HEK293T (cell line): ENCODE measurements at regions not wholly inside any gene's neighbourhood (a gene's known extent, or its start where the extent isn't known, plus 50 kb on each side); places are given as distances from the start of the nearest gene placed in this dataset.

Source experiments
- CTCF ChIA-PET: fragments of 350-600 bp; formaldehyde crosslinking; extraction: SDS; loops from one replicate; lab custom pipeline; 2021; ENCODE audit warnings: antibody characterized with exemption, inconsistent platforms; lab: Yijun Ruan, JAX
- POLR2A ChIA-PET: fragments of 350-600 bp; formaldehyde crosslinking; extraction: SDS; loops from one replicate; lab custom pipeline; 2020; ENCODE audit warnings: antibody characterized with exemption, inconsistent platforms; lab: Yijun Ruan, JAX
- DNase-seq: peaks from one replicate; pipeline ENCODE4 v3.0.0; 2012; ENCODE audit warnings: mixed read lengths; ENCODE audit errors: extremely low spot score
- ARNT ChIP-seq: fragments of 450-650 bp; IDR thresholded peaks from 2 replicates; pipeline ENCODE4 v1.6.1; 2017; ENCODE audit warnings: mild to moderate bottlenecking
- BHLHE40 ChIP-seq: fragments of 450-650 bp; IDR thresholded peaks from 2 replicates; pipeline ENCODE4 v1.6.1; 2016; ENCODE audit warnings: mild to moderate bottlenecking, moderate library complexity, borderline replicate concordance
- CTBP1 ChIP-seq: fragments of 450-650 bp; IDR thresholded peaks from 2 replicates; pipeline ENCODE4 v1.6.1; 2016; ENCODE audit warnings: borderline replicate concordance
- ELF4 ChIP-seq: fragments of 450-650 bp; IDR thresholded peaks from 2 replicates; pipeline ENCODE4 v1.6.1; 2017; ENCODE audit warnings: antibody characterized with exemption
- FOXA1 ChIP-seq: fragments of 450-650 bp; IDR thresholded peaks from 2 replicates; pipeline ENCODE4 v1.6.1; 2016; ENCODE audit warnings: mild to moderate bottlenecking
- FOXK2 ChIP-seq: fragments of 450-650 bp; IDR thresholded peaks from 2 replicates; pipeline ENCODE4 v1.6.1; 2016; ENCODE audit warnings: mild to moderate bottlenecking
- FOXM1 ChIP-seq: fragments of 450-650 bp; IDR thresholded peaks from 2 replicates; pipeline ENCODE4 v1.6.1; 2017; ENCODE audit warnings: mild to moderate bottlenecking, borderline replicate concordance
- HDGF ChIP-seq: fragments of 450-650 bp; IDR thresholded peaks from 2 replicates; pipeline ENCODE4 v1.6.1; 2017; ENCODE audit warnings: antibody characterized with exemption, borderline replicate concordance
- L3MBTL2 ChIP-seq: fragments of 450-650 bp; conservative IDR thresholded peaks from 2 replicates; pipeline ENCODE4 v1.6.1; 2016; ENCODE audit warnings: mild to moderate bottlenecking
- LEF1 ChIP-seq: fragments of 450-650 bp; IDR thresholded peaks from 2 replicates; pipeline ENCODE4 v1.6.1; 2017; ENCODE audit warnings: mild to moderate bottlenecking, borderline replicate concordance
- NFRKB ChIP-seq: fragments of 450-650 bp; IDR thresholded peaks from 2 replicates; pipeline ENCODE4 v1.6.1; 2016; ENCODE audit warnings: mild to moderate bottlenecking, moderate library complexity
- SP1 ChIP-seq: fragments of 450-650 bp; IDR thresholded peaks from 2 replicates; pipeline ENCODE4 v1.6.1; 2017
- SUZ12 ChIP-seq: fragments of 450-650 bp; IDR thresholded peaks from 2 replicates; pipeline ENCODE4 v1.6.1; 2016; ENCODE audit warnings: mild to moderate bottlenecking
- TARDBP ChIP-seq: fragments of 450-650 bp; IDR thresholded peaks from 2 replicates; pipeline ENCODE4 v1.6.1; 2016
- ZNF384 ChIP-seq: fragments of 450-650 bp; IDR thresholded peaks from 2 replicates; pipeline ENCODE4 v1.6.1; 2016
- TF ChIP-seq, protein P1 (sequence below): fragments of 450-650 bp; IDR thresholded peaks from 2 replicates; pipeline ENCODE4 v1.6.1; 2016

DNA sequence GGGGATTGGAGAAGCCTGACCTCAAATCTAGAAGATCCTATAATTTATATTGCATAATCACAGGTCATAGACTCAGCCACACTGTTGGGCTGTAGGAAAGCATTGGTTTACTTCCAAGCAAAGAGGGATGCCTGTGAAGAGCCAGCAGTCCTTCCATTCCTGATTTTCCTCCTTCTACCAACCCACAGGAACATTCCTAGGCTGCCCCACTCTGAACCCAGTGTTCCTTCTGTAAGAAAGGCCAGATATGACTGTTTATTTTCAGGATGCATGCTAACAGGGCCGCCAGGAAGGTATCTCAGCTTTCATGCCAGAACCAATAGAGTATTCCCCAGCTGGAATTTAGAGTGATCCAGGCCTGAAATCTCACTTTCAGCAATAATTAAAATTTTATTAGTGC lies 197.1 kb downstream of the ETS1 start:
- no peak for DNase-seq
- TF ChIP-seq TARDBP, result no peak
- TF ChIP-seq ELF4, result no peak
- no peak for TF ChIP-seq LEF1
- TF ChIP-seq FOXK2, result no peak
- TF ChIP-seq ARNT, result no peak
- TF ChIP-seq NFRKB, result no peak
- no peak for TF ChIP-seq HDGF
- TF ChIP-seq CTBP1, result no peak
- no peak for TF ChIP-seq SUZ12
- no peak for TF ChIP-seq SP1
- TF ChIP-seq, protein P1, sequence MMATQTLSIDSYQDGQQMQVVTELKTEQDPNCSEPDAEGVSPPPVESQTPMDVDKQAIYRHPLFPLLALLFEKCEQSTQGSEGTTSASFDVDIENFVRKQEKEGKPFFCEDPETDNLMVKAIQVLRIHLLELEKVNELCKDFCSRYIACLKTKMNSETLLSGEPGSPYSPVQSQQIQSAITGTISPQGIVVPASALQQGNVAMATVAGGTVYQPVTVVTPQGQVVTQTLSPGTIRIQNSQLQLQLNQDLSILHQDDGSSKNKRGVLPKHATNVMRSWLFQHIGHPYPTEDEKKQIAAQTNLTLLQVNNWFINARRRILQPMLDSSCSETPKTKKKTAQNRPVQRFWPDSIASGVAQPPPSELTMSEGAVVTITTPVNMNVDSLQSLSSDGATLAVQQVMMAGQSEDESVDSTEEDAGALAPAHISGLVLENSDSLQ, result no peak
- TF ChIP-seq BHLHE40, result no peak
- no peak for TF ChIP-seq FOXA1
- TF ChIP-seq ZNF384, result no peak
- POLR2A ChIA-PET, result no interaction called here
- CTCF ChIA-PET, result no interaction called here

DNA sequence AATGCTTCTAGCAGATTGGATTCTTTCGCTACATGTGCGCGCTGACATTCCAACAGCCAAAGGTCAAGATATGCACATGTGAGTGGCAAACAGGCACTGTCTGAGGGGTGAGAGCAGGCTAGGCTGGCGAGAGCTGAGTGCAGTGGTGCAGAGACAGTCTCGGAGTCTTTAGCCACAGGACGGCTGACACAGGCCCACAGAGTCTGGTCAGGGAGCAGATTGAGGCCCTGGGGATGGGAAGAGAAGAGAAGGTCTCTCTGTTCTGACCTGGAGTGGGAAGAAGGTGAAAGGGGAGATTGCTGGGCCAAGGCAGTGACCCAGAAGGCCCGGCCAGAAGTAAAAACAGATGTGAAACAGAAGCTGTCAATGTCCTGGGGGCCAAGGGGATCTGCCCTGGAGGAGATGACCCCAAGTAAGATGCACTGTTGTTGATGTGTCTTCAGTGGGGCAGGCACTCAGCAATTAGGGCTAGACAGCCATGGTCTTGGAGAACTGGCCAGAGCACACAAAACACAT lies 197.8 kb downstream of the ETS1 start:
- CTCF ChIA-PET, result no interaction called here
- TF ChIP-seq HDGF (no peak), SP1 (no peak), ZNF384 (no peak), TARDBP (no peak), SUZ12 (no peak)

DNA sequence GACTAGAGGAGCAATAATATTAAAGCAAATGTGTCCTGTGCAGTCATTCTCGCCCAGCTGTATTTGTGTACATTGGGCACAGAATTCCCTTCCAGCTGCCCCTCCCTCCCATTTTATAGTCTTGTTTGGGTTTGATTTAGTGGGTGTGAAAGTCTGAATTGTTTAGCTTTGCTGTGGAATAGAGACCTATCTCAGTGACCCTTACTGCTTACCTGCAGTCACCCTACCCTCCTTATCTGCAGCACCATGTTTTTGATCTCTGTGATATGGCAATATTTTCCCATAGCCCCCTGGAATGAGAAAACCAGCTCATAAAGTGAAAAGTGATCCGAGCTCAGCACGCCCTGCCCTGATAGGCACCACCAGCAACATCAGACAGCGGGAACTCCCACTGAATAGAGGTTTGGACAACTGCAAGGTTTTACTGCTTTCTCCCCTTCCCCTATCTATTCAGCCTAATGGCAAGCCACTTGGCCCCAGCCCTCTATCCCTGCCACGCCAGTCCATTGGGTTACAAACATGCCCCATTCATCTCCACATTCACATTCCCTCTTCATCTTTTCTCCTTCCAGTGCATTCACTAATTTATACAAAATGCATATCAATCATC lies 199.0 kb downstream of the ETS1 start:
- CTCF ChIA-PET, result interaction anchor here (0.6 kb wide), 1 partner anchor 67 kb away, joined by 4 read pairs; no protein-coding TSS in a partner anchor
- TF ChIP-seq BHLHE40 (no peak), FOXK2 (no peak), CTBP1 (no peak), FOXA1 (no peak), ELF4 (no peak)
- TF ChIP-seq, protein P1, result 0 out of 2 replicates have a peak, but pooled peaks have one; percentile 20
- POLR2A ChIA-PET, result interaction anchor here (0.5 kb wide), 1 partner anchor 8 kb away, joined by 3 read pairs; no protein-coding TSS in a partner anchor
- DNase-seq, result peak; percentile 42

More for the DNA sequence above, 197.8 kb downstream of the ETS1 start:
- no peak for DNase-seq
- POLR2A ChIA-PET, result no interaction called here

DNA sequence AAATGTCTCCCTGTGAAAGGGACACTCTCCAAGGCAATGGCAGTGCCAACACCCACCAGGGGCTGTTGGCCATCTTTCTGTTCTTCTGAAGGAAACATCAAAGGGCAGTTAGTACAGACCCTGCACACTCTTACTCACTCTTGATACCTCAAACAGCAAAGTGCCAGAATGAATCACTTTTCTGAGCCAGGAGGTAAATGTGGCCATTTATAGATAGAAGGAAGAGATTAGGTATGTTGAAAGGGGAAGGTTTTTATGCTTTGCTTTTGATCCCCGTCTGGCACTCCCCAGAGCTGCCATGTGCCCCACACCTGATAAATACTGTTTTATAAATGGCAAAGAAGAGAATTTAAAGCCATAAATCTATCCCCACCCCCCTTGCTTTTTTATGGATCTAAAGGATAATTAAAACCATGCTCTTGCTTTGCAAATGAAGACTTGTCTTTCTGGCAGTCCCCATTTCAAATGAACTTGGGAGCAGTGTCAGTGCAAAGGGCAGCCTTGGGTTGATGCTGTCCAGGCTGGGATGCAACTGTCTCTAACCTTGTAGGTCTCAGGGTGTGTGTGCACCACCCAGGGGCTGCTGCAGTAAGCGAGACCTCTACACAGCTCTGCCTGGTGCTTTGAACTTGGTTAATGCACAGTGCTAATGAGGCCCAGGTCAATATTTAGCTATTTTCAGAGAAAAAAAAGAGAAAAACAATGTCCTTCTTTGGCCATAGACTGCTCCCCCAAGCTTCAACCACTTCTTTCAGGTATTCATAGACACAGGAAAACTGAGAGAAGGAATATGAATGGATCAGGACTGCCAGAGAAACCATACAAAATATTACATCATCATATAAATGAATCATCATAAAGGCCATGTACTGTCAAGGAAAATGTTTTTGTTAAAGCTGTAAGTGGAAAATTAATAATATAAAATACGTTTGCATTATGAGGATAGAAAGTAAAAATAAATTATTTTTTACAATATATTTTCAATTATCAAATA lies 207.5 kb downstream of the ETS1 start:
- no peak for DNase-seq
- TF ChIP-seq FOXM1, result no peak
- TF ChIP-seq, protein P1, result no peak
- TF ChIP-seq HDGF, result no peak
- no peak for TF ChIP-seq SP1
- no peak for TF ChIP-seq NFRKB
- no peak for TF ChIP-seq BHLHE40
- no peak for TF ChIP-seq L3MBTL2
- TF ChIP-seq ELF4, result no peak
- TF ChIP-seq FOXA1, result no peak
- no peak for TF ChIP-seq LEF1
- no peak for TF ChIP-seq SUZ12
- no peak for TF ChIP-seq CTBP1
- TF ChIP-seq ARNT, result no peak
- TF ChIP-seq TARDBP, result no peak
- no peak for TF ChIP-seq ZNF384
- POLR2A ChIA-PET, result interaction anchor here (0.7 kb wide), 1 partner anchor 9 kb away, joined by 3 read pairs; no protein-coding TSS in a partner anchor
- CTCF ChIA-PET, result no interaction called here

DNA sequence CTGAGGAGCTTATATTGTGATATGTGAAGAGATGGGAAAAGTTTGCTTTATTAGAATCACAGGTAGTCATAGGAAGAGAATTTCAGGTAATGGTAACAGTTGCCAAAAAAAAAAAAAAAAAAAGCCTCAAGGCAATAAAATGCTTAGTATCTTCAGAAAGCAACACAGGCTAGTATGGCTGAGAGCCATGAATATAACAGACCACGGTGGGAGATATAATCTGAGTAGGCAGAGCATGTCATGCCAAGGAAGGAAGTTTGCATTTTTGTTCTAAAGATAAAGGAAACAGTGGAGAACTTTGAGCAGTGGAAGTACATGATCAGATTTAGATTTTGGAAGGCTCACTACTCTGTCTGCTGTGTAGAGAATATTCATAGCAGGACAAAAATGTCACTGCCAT lies 211.4 kb downstream of the ETS1 start:
- ChIA-PET POLR2A (no interaction called here), CTCF (no interaction called here)
- TF ChIP-seq CTBP1 (no peak), LEF1 (no peak)
- no peak for DNase-seq

DNA sequence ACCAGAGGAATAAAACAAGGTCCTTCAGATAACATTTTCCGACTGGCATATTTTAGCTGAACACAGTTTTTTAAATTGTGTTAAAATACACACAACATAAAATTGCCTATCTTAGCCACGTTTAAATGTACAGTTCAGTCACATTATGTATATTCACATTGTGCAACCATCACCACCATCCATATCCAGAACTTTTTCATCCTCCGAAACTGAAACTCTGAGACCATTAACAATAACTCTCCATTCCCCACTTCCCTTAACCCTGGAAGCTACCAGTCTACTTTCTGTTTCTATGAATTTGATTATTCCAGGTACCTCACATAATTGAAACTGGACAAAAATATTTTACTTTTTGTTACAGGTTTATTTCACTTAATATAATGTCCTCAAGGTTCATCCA lies 213.3 kb downstream of the ETS1 start:
- ChIA-PET CTCF (no interaction called here), POLR2A (interaction anchor here (0.7 kb wide), 1 partner anchor 31 kb away, joined by 3 read pairs; no protein-coding TSS in a partner anchor)
- TF ChIP-seq, protein P1, result no peak
- DNase-seq, result no peak
